ENCODE measurements at regions not wholly inside any gene's neighbourhood (a gene's known extent, or its start where the extent isn't known, plus 50 kb on each side); places are given as distances from the start of the nearest gene placed in this dataset.
A peak's percentile ranks its signal among the peaks of the same experiment; 100 is the strongest.

GRCh38 chr2:240308111-240308651, 127.3 kb upstream of the GPC1 start:
- ATAC-seq = no peak
- H3K27me3 Mint-ChIP-seq = peaks cover 6% of the 10 kb centered on the region
- no peak overlapping the region for H3K27ac Mint-ChIP-seq
- no peak overlapping the region for H3K4me3 Mint-ChIP-seq
- H3K4me1 Mint-ChIP-seq = no peaks in the 10 kb centered on the region
- no peaks in the 10 kb centered on the region for H3K36me3 Mint-ChIP-seq
- no peaks in the 10 kb centered on the region for H3K9me3 Mint-ChIP-seq

GRCh38 chr2:240309214-240309613, 126.2 kb upstream of the GPC1 start:
- no peak overlapping the region for H3K27ac Mint-ChIP-seq
- H3K27me3 Mint-ChIP-seq = peaks cover 6% of the 10 kb centered on the region
- H3K9me3 Mint-ChIP-seq = no peaks in the 10 kb centered on the region
- no peak for ATAC-seq
- no peak overlapping the region for H3K4me3 Mint-ChIP-seq
- no peaks in the 10 kb centered on the region for H3K4me1 Mint-ChIP-seq
- no peaks in the 10 kb centered on the region for H3K36me3 Mint-ChIP-seq

DNA sequence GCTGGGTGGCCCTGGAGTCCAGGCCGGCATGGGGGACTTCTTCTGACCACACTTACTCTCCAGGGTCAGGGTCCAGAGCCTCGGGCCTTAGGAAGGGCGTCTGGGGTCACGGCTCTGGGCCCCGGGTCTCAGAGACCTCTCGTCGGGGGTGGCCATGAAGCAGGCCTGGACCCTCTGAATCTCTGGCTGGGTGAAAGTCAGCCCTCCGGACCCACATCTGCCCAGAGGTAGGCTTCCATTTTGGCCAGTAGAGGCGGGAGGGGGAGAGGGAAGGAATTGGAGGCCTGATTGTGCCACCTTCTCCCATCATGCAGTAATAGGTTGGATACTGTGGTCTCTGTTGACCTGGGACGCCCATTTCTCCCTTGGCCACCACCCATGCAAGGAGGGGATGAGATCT, 125.3 kb upstream of the GPC1 start:
- Mint-ChIP-seq H3K36me3 (no peaks in the 10 kb centered on the region), H3K4me3 (no peak overlapping the region), H3K9me3 (no peaks in the 10 kb centered on the region), H3K27ac (no peak overlapping the region), H3K4me1 (no peaks in the 10 kb centered on the region), H3K27me3 (peaks cover 6% of the 10 kb centered on the region)
- no peak for ATAC-seq

- H3K4me3 Mint-ChIP-seq = no peak overlapping the region
- H3K36me3 Mint-ChIP-seq = no peaks in the 10 kb centered on the region
- H3K4me1 Mint-ChIP-seq = no peaks in the 10 kb centered on the region
- no peak overlapping the region for H3K27ac Mint-ChIP-seq
- H3K9me3 Mint-ChIP-seq = no peaks in the 10 kb centered on the region
- peaks cover 6% of the 10 kb centered on the region for H3K27me3 Mint-ChIP-seq
- no peak for ATAC-seq
Measured at GRCh38 chr2:240310645-240311044, 124.8 kb upstream of the GPC1 start.

DNA sequence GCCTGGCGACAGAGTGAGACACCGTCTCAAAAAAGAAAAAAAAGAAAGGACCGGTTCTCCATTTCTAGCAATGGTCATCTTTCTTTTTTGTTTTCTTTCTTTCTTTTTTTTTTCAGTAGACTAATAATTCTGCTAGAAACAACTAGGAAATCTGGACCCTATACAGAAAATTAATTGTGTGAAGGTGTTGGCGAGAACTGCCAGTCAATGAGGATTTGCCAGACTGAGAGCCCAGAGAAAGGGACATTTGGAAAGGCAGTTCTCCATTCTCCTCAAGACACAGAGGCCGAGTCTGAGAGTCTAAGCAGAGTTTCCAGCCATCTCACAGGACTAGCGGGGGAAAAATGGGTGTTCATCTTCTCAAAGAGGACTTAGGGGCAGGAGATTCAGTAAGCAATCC, 123.6 kb upstream of the GPC1 start:
- Mint-ChIP-seq H3K4me3 (no peak overlapping the region), H3K27ac (no peak overlapping the region), H3K4me1 (no peaks in the 10 kb centered on the region), H3K27me3 (peaks cover 6% of the 10 kb centered on the region), H3K36me3 (no peaks in the 10 kb centered on the region), H3K9me3 (no peaks in the 10 kb centered on the region)
- ATAC-seq = no peak

GRCh38 chr2:240319221-240319854, 116.1 kb upstream of the GPC1 start:
- no peak for ATAC-seq
- Mint-ChIP-seq H3K27ac (no peak overlapping the region), H3K27me3 (peaks cover 18% of the 10 kb centered on the region), H3K36me3 (no peaks in the 10 kb centered on the region), H3K4me3 (no peak overlapping the region), H3K4me1 (no peaks in the 10 kb centered on the region), H3K9me3 (no peaks in the 10 kb centered on the region)

DNA sequence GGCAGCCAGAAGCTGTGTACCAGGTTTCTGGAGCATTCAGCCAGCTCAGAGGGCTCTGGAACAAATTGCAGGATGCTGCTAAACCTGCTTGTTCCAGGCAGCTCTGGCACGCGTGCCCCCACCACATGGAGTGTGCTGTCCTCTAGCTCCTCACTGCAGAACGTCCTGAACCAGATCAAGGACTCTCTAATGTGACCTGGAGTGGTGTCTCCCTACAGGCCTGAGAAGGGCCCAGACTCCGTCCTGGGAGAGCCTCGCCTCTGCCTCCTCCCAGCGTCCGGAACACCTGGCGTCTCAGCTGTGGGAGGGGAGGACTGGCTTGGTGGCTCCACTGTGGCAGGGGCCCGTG, 115.6 kb upstream of the GPC1 start:
- H3K27me3 Mint-ChIP-seq = peaks cover 23% of the 10 kb centered on the region
- peak; percentile 10 for ATAC-seq
- H3K27ac Mint-ChIP-seq = no peak overlapping the region
- no peak overlapping the region for H3K4me3 Mint-ChIP-seq
- no peaks in the 10 kb centered on the region for H3K36me3 Mint-ChIP-seq
- no peaks in the 10 kb centered on the region for H3K9me3 Mint-ChIP-seq
- H3K4me1 Mint-ChIP-seq = no peaks in the 10 kb centered on the region

DNA sequence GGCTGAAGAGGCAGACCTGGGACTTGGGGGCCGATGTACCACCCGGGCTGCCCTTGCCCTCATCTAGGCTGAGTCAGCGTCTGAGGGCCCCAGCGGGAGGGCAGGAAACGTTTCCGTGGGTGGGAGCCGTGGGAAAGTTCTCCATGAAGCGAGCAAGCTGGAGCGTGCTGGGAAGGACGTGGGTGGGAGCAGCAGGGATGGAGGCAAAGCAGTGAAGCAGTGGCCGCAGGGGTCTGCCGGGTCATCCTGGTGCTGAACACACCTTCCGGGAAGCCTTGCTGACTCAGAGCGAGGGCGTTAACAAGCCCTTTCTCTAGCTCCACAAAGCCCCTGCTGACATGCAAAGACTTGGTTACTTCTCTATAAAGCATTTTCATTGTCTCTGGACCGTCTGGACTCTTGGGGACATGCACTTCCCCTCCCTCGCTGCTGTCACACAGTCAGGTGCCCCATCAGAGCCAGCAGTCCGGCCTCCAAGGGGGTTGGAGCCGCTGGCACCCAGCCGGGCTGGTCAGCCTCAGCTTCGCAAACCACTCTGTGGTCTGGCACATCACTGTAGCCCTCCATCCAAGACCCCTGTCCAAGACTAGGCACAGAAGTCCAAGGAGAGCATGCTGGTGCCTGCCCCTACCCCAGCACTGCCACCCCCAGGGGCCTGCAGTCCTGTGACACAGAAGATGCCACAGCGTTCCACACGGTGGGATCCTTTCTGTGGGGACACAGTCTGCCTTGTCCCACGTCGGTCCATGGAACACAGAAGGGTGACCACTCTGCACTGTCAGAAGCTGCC, 115.1 kb upstream of the GPC1 start:
- ATAC-seq = no peak
- Mint-ChIP-seq H3K27ac (no peak overlapping the region), H3K4me3 (no peak overlapping the region), H3K4me1 (no peaks in the 10 kb centered on the region), H3K36me3 (no peaks in the 10 kb centered on the region), H3K9me3 (no peaks in the 10 kb centered on the region), H3K27me3 (peaks cover 29% of the 10 kb centered on the region)

DNA sequence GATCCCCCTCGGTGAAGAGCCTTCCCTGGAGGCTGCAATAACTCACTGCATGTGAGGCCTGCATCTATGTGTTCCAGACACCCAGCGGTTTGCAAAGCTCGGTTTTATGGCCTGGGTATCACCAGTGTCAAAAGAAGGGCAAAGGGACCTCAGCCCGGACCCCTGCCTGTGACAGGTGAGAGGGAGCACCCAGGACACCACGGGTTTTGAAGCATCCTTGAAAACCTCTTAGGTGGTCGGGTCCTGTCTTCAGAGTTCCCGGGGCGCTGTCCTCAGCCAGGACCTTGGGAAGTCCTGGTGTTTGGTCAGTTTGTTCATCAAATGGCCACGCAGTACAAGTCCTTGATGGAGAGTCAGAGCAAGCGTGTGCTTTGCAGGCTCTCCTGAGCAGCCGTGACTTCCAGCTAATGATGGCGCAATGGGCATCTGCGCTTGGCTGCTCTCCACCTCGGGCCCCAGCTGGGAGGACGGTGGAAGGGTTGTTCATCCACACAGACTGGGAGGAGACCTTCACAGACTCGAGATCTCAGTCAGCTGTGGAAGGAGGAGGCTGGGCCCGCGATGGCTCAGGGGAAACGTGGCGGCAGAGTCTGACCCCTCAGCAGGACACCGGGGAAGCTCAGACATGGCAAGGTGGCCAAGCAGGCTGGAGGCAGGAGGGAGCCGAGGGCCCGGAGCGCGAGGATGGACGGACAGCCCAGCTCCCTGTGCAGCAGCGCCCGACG, 113.1 kb upstream of the GPC1 start:
- H3K27ac Mint-ChIP-seq = no peak overlapping the region
- peaks cover 37% of the 10 kb centered on the region for H3K27me3 Mint-ChIP-seq
- no peaks in the 10 kb centered on the region for H3K9me3 Mint-ChIP-seq
- H3K36me3 Mint-ChIP-seq = no peaks in the 10 kb centered on the region
- no peak overlapping the region for H3K4me3 Mint-ChIP-seq
- no peak for ATAC-seq
- H3K4me1 Mint-ChIP-seq = no peaks in the 10 kb centered on the region

DNA sequence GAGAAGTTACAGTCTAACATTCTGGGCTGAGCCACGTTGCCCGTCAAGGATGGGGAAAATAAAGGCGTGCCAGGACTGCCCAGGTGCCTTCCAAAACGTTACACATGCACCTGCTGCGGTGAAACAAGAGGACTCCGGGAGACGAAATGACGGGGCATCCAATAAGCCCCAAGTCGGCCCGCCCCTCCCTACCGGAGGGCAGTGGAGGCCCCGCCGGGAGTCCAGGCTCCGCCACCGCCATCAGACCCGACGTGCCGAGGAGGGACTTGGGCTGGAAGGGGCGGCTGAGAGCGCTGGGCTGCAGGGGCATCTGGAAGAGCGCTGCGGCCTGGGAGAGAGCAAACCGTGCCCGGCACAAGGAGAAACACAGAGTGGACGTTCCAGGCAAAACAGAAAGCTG, 112.5 kb upstream of the GPC1 start:
- peaks cover 34% of the 10 kb centered on the region for H3K27me3 Mint-ChIP-seq
- no peaks in the 10 kb centered on the region for H3K4me1 Mint-ChIP-seq
- H3K27ac Mint-ChIP-seq = no peak overlapping the region
- H3K36me3 Mint-ChIP-seq = no peaks in the 10 kb centered on the region
- ATAC-seq = no peak
- H3K9me3 Mint-ChIP-seq = no peaks in the 10 kb centered on the region
- H3K4me3 Mint-ChIP-seq = no peak overlapping the region

GRCh38 chr2:240323601-240324291, 111.7 kb upstream of the GPC1 start:
- H3K27ac Mint-ChIP-seq = no peak overlapping the region
- no peaks in the 10 kb centered on the region for H3K9me3 Mint-ChIP-seq
- H3K27me3 Mint-ChIP-seq = peaks cover 31% of the 10 kb centered on the region
- no peak for ATAC-seq
- no peaks in the 10 kb centered on the region for H3K4me1 Mint-ChIP-seq
- H3K36me3 Mint-ChIP-seq = no peaks in the 10 kb centered on the region
- no peak overlapping the region for H3K4me3 Mint-ChIP-seq

DNA sequence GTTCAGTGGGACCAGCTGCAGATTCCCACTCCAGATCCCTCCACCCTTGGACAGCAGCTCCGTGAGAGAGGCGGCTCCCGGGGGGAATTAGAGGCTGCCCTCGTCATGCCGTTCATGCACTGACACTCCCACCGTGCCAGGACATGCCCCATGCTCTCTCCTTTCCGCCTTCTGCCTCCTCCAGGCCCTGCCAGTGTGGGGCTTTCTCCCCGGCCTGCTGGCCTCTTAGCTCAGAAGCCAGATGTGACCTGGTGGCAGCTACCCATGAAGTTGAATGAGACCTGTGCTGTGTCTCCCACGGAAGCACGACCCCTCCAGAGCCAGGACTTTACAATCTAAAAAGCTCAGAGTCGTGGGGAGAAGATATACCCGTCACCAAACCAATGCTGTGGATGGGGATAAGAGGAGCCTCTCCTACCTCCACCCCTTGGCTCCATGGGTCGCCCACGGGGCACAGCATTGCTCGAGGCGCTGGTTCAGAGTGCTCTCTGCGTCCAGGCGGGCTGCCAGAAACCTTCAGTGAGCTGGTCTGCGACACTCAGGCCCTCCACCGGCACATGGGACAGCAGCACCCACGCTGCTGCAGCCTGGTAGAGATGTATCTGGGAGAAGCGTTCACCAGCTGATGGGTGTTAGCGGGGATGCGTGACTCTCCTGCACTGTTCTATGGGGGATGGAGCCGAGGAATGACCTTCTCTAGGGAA, 111.0 kb upstream of the GPC1 start:
- Mint-ChIP-seq H3K9me3 (no peaks in the 10 kb centered on the region), H3K4me1 (no peaks in the 10 kb centered on the region), H3K4me3 (no peak overlapping the region), H3K36me3 (no peaks in the 10 kb centered on the region), H3K27ac (no peak overlapping the region), H3K27me3 (peaks cover 31% of the 10 kb centered on the region)
- no peak for ATAC-seq

- Mint-ChIP-seq H3K4me1 (no peaks in the 10 kb centered on the region), H3K27me3 (peaks cover 32% of the 10 kb centered on the region), H3K4me3 (no peak overlapping the region), H3K9me3 (no peaks in the 10 kb centered on the region), H3K36me3 (no peaks in the 10 kb centered on the region), H3K27ac (no peak overlapping the region)
- no peak for ATAC-seq
Measured at GRCh38 chr2:240325016-240326007, 110.2 kb upstream of the GPC1 start.

- H3K4me3 Mint-ChIP-seq = no peak overlapping the region
Measured at GRCh38 chr2:240326246-240326645, 109.2 kb upstream of the GPC1 start.

More at GRCh38 chr2:240326246-240326645, 109.2 kb upstream of the GPC1 start:
- Mint-ChIP-seq H3K36me3 (no peaks in the 10 kb centered on the region), H3K4me1 (no peaks in the 10 kb centered on the region), H3K9me3 (peaks cover 7% of the 10 kb centered on the region), H3K27ac (no peak overlapping the region), H3K27me3 (peaks cover 32% of the 10 kb centered on the region)
- ATAC-seq = no peak

Measured in stimulated activated memory B cell treated with anti-CD40 and anti-IgM and Interleukin-4, amounts not matched to agents 10 μg/mL and 1 μg/mL and 100 μg/mL, for 72 hours (primary cell).